DMS53 (cell line): ENCODE measurements at regions not wholly inside any gene's neighbourhood (a gene's known extent, or its start where the extent isn't known, plus 50 kb on each side); places are given as distances from the start of the nearest gene placed in this dataset.
A peak's percentile ranks its signal among the peaks of the same experiment; 100 is the strongest.

Source experiments
- DNase-seq: peaks from one replicate; lab custom pipeline; 2025; lab: John Stamatoyannopoulos, UW

GRCh38 chr7:28231176-28231575, 50.6 kb upstream of the JAZF1 start:
- DNase-seq = no peak

GRCh38 chr7:28236560-28236959, 56.0 kb upstream of the JAZF1 start:
- DNase-seq = no peak

GRCh38 chr7:28237363-28237762, 56.8 kb upstream of the JAZF1 start:
- DNase-seq = no peak

GRCh38 chr7:28239823-28240204, 59.2 kb upstream of the JAZF1 start:
- no peak for DNase-seq

GRCh38 chr7:28240481-28240880, 59.9 kb upstream of the JAZF1 start:
- DNase-seq = no peak

GRCh38 chr7:28243861-28244260, 63.3 kb upstream of the JAZF1 start:
- no peak for DNase-seq

- no peak for DNase-seq
These were observed 64.7 kb upstream of the JAZF1 start for GRCh38 chr7:28245123-28245878.

- DNase-seq = no peak
These were observed 66.4 kb upstream of the JAZF1 start for GRCh38 chr7:28246921-28247461.

GRCh38 chr7:28258240-28258639, 77.6 kb upstream of the JAZF1 start:
- peak; percentile 69 for DNase-seq

- no peak for DNase-seq
These were observed 80.4 kb upstream of the JAZF1 start for GRCh38 chr7:28260969-28261368.

GRCh38 chr7:28263622-28264271, 83.2 kb upstream of the JAZF1 start:
- no peak for DNase-seq

- DNase-seq = no peak
These were observed 85.8 kb upstream of the JAZF1 start for GRCh38 chr7:28266402-28266801.

- DNase-seq = no peak
These were observed 86.4 kb upstream of the JAZF1 start for GRCh38 chr7:28267012-28267411.

- no peak for DNase-seq
These were observed 89.2 kb upstream of the JAZF1 start for GRCh38 chr7:28269700-28270361.

GRCh38 chr7:28270536-28270935, 89.9 kb upstream of the JAZF1 start:
- DNase-seq = no peak

GRCh38 chr7:28272461-28272877, 91.9 kb upstream of the JAZF1 start:
- DNase-seq = peak; percentile 52

- no peak for DNase-seq
These were observed 95.7 kb upstream of the JAZF1 start for GRCh38 chr7:28276298-28276697.

GRCh38 chr7:28277364-28277763, 96.8 kb upstream of the JAZF1 start:
- no peak for DNase-seq

- DNase-seq = no peak
These were observed 97.4 kb upstream of the JAZF1 start for GRCh38 chr7:28277958-28278357.

GRCh38 chr7:28280516-28280915, 99.9 kb upstream of the JAZF1 start:
- DNase-seq = no peak

GRCh38 chr7:28290496-28290895, 109.9 kb upstream of the JAZF1 start:
- no peak for DNase-seq

GRCh38 chr7:28291559-28291958, 111.0 kb upstream of the JAZF1 start:
- DNase-seq = no peak
